HG02759 (cell line): ENCODE measurements at regions not wholly inside any gene's neighbourhood (a gene's known extent, or its start where the extent isn't known, plus 50 kb on each side); places are given as distances from the start of the nearest gene placed in this dataset.

ENCODE experiments used
- ATAC-seq: cut with Tn5 transposase; IDR thresholded peaks from one replicate; pipeline ENCODE4 v1.9.1; 2021; ENCODE audit warnings: mild to moderate bottlenecking, moderate library complexity; ENCODE audit not compliant: unreplicated experiment

- no peak for ATAC-seq
These were observed 54.0 kb upstream of the RASSF8 start for GRCh38 chr12:25904442-25904841.

- ATAC-seq, result no peak
These were observed 51.7 kb upstream of the RASSF8 start for GRCh38 chr12:25906651-25907340.
